CD4-positive, alpha-beta T cell (primary cell): ENCODE measurements at regions not wholly inside any gene's neighbourhood (a gene's known extent, or its start where the extent isn't known, plus 50 kb on each side); places are given as distances from the start of the nearest gene placed in this dataset.

Experiments
- ATAC-seq: fragments of 200-7000 bp; cut with Tn5 transposase; one replicate; pipeline ENCODE4 v1.10.0; 2022; ENCODE audit warnings: mild to moderate bottlenecking; ENCODE audit not compliant: poor library complexity
- CTCF ChIA-PET: fragments of 350-600 bp; sonication (Branson Sonifier 250); formaldehyde crosslinking; loops from one replicate; lab custom pipeline; 2021; ENCODE audit warnings: antibody characterized with exemption, inconsistent platforms; lab: Charles Lee
- POLR2A ChIA-PET: fragments of 350-600 bp; sonication (Branson Sonifier 250); formaldehyde crosslinking; loops from one replicate; lab custom pipeline; 2021; ENCODE audit warnings: antibody characterized with exemption, inconsistent platforms; lab: Charles Lee
- DNase-seq, 14 experiments: peaks; one replicate each; pipeline ENCODE4 v3.0.0-alpha.2; 2013 to 2020; ENCODE audit warnings: mixed read lengths in 2 of 14
- H3K27ac ChIP-seq, 2 donors: one replicate each; pipeline versions ENCODE4 v1.5.1 to v1.7.0; 2013; ENCODE audit warnings: low read length in 2 of 2, low read depth in 1 of 2, mild to moderate bottlenecking in 1 of 2
- H3K27me3 ChIP-seq, 2 experiments: 1 replicate in 1 of 2; 2 replicates in 1 of 2; pipeline versions ENCODE4 v1.6.1 to v1.7.0; 2013; ENCODE audit warnings: low read length in 2 of 2, control low read depth in 1 of 2, mild to moderate bottlenecking in 1 of 2, moderate library complexity in 1 of 2; ENCODE audit not compliant: insufficient read depth in 2 of 2, control insufficient read depth in 1 of 2
- H3K36me3 ChIP-seq: one replicate; pipeline ENCODE4 v1.6.1; 2013; ENCODE audit warnings: low read length, control low read depth; ENCODE audit not compliant: insufficient read depth
- H3K4me1 ChIP-seq: one replicate; pipeline ENCODE4 v1.6.1; 2013; ENCODE audit warnings: low read length, control low read depth; ENCODE audit not compliant: insufficient read depth
- H3K4me3 ChIP-seq: one replicate; pipeline ENCODE4 v1.5.1; 2013; ENCODE audit warnings: mild to moderate bottlenecking, low read length, moderate library complexity
- H3K9me3 ChIP-seq, 2 experiments: 1 replicate in 1 of 2; 2 replicates in 1 of 2; pipeline versions ENCODE4 v1.6.1 to v1.7.0; 2013; ENCODE audit warnings: low read length in 2 of 2, mild to moderate bottlenecking in 2 of 2, control low read depth in 1 of 2, moderate library complexity in 1 of 2; ENCODE audit not compliant: control insufficient read depth in 1 of 2, insufficient read depth in 1 of 2
- H3K27ac Mint-ChIP-seq: one replicate; pipeline ENCODE4 v1.8.0; 2020; ENCODE audit warnings: mixed read lengths
- H3K27me3 Mint-ChIP-seq: one replicate; pipeline ENCODE4 v1.8.0; 2021; ENCODE audit warnings: mixed read lengths
- H3K36me3 Mint-ChIP-seq: one replicate; pipeline ENCODE4 v1.8.0; 2021; ENCODE audit warnings: low read depth, mixed read lengths
- H3K4me1 Mint-ChIP-seq: one replicate; pipeline ENCODE4 v1.8.0; 2021; ENCODE audit warnings: low read depth, mixed read lengths
- H3K4me3 Mint-ChIP-seq: one replicate; pipeline ENCODE4 v1.8.0; 2020; ENCODE audit warnings: mild to moderate bottlenecking, mixed read lengths
- H3K9me3 Mint-ChIP-seq: one replicate; pipeline ENCODE4 v1.8.0; 2020; ENCODE audit warnings: mixed read lengths
- CTCF ChIP-seq: fragments of 200-600 bp; IDR thresholded peaks from one replicate; pipeline ENCODE4 v1.8.0; 2022; ENCODE audit warnings: antibody characterized with exemption, mild to moderate bottlenecking
- intact Hi-C, 2 experiments: fragments of 100-400 bp; cut with DNase I in 1 of 2; cut with micrococcal nuclease in 1 of 2; formaldehyde crosslinking; loops; one replicate each; pipeline versions ENCODE4 v1.15.1 to v1.9.0; 2023 to 2025; cut with DNase I, micrococcal nuclease

- Mint-ChIP-seq H3K27ac (no peak overlapping the region), H3K36me3 (no peaks in the 10 kb centered on the region), H3K9me3 (no peaks in the 10 kb centered on the region), H3K27me3 (no peaks in the 10 kb centered on the region), H3K4me3 (no peak overlapping the region), H3K4me1 (no peaks in the 10 kb centered on the region)
- DNase-seq (no peak), ATAC-seq (no peak)
- no peaks in the 10 kb centered on the region for H3K36me3 ChIP-seq
- TF ChIP-seq CTCF: no peak
- H3K27ac ChIP-seq: no peak overlapping the region
- no peaks in the 10 kb centered on the region for H3K9me3 ChIP-seq
- ChIA-PET POLR2A (no interaction called here), CTCF (no interaction called here)
- H3K4me3 ChIP-seq: no peak overlapping the region
- no peaks in the 10 kb centered on the region for H3K27me3 ChIP-seq
- intact Hi-C loops: no loop called here
- H3K4me1 ChIP-seq: no peaks in the 10 kb centered on the region
Measured at GRCh38 chrX:150163956-150164726, 199.0 kb upstream of the MAMLD1 start.

DNA sequence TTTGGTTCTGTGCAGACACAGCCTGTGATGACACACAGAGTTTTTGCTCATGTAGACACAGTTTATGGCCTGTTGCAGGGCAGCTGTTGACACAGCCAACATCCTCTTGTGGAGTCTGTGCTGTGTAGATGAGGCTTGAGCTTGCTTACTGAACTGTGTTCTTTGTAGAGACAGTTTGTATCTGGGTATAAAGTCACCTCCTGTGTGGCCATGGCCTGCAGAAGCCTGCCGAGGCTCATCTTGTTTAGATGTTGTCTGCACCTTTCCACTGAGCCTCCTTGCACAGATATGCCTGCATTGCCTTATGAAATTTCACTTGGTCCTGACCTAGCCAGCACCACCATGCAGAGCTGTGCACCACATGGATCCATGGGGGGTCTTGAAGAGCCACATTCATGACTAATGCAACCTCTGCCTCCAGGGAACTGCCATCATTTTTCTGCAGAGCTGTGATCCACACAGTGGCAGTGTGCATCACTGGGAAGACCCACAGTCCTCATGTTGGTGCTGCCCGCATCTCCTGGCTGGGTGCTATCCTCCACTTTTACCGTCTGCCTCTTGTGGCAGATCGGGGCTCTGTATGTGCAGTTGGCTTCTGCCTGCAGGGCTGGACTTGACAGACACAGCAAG is 198.0 kb upstream of the MAMLD1 start:
- Mint-ChIP-seq H3K4me1 (no peaks in the 10 kb centered on the region), H3K4me3 (no peak overlapping the region), H3K9me3 (no peaks in the 10 kb centered on the region), H3K27ac (no peak overlapping the region), H3K27me3 (no peaks in the 10 kb centered on the region), H3K36me3 (no peaks in the 10 kb centered on the region)
- ATAC-seq: no peak
- no peaks in the 10 kb centered on the region for H3K4me1 ChIP-seq
- POLR2A ChIA-PET: no interaction called here
- H3K36me3 ChIP-seq: no peaks in the 10 kb centered on the region
- no peak overlapping the region for H3K4me3 ChIP-seq
- intact Hi-C loops: no loop called here
- H3K27ac ChIP-seq: no peak overlapping the region
- DNase-seq: no peak
- no peaks in the 10 kb centered on the region for H3K27me3 ChIP-seq
- TF ChIP-seq CTCF: no peak
- CTCF ChIA-PET: no interaction called here
- no peaks in the 10 kb centered on the region for H3K9me3 ChIP-seq

- intact Hi-C loops: no loop called here
- POLR2A ChIA-PET: no interaction called here
- H3K36me3 Mint-ChIP-seq: no peaks in the 10 kb centered on the region
- H3K27me3 Mint-ChIP-seq: no peaks in the 10 kb centered on the region
- Histone ChIP-seq H3K4me1 (no peaks in the 10 kb centered on the region), H3K27me3 (no peaks in the 10 kb centered on the region), H3K36me3 (no peaks in the 10 kb centered on the region), H3K4me3 (no peak overlapping the region), H3K9me3 (no peaks in the 10 kb centered on the region), H3K27ac (no peak overlapping the region)
- H3K4me3 Mint-ChIP-seq: no peak overlapping the region
- H3K4me1 Mint-ChIP-seq: no peaks in the 10 kb centered on the region
- no peak for TF ChIP-seq CTCF
- CTCF ChIA-PET: no interaction called here
- no peak overlapping the region for H3K27ac Mint-ChIP-seq
- no peak for ATAC-seq
- no peak for DNase-seq
- no peaks in the 10 kb centered on the region for H3K9me3 Mint-ChIP-seq
Measured at GRCh38 chrX:150165776-150166610, 197.1 kb upstream of the MAMLD1 start.
